Activated CD8-positive, alpha-beta T cell treated with anti-CD3 and anti-CD28 coated beads for 36 hours (primary cell): ENCODE measurements at regions not wholly inside any gene's neighbourhood (a gene's known extent, or its start where the extent isn't known, plus 50 kb on each side); places are given as distances from the start of the nearest gene placed in this dataset.

ENCODE experiments used
- ATAC-seq: fragments of 200-7000 bp; cut with Tn5 transposase; one replicate; pipeline ENCODE4 v1.10.0; 2021; ENCODE audit warnings: mild to moderate bottlenecking, moderate library complexity
- CTCF ChIA-PET: fragments of 350-600 bp; sonication (Branson Sonifier 250); formaldehyde crosslinking; loops from one replicate; lab custom pipeline; 2021; ENCODE audit warnings: antibody characterized with exemption; lab: Charles Lee
- POLR2A ChIA-PET: fragments of 350-600 bp; sonication (Branson Sonifier 250); formaldehyde crosslinking; loops from one replicate; lab custom pipeline; 2021; ENCODE audit warnings: antibody characterized with exemption; lab: Charles Lee
- DNase-seq: peaks from one replicate; pipeline ENCODE4 v3.0.0-alpha.2; 2020
- H3K27ac Mint-ChIP-seq: one replicate; pipeline ENCODE4 v1.8.0; 2021; ENCODE audit warnings: mild to moderate bottlenecking, mixed read lengths
- H3K27me3 Mint-ChIP-seq: one replicate; pipeline ENCODE4 v1.8.0; 2021; ENCODE audit warnings: mixed read lengths
- H3K36me3 Mint-ChIP-seq: one replicate; pipeline ENCODE4 v1.8.0; 2021; ENCODE audit warnings: low read depth, mixed read lengths
- H3K4me1 Mint-ChIP-seq: one replicate; pipeline ENCODE4 v1.8.0; 2021; ENCODE audit warnings: low read depth, mixed read lengths
- H3K4me3 Mint-ChIP-seq: one replicate; pipeline ENCODE4 v1.8.0; 2021; ENCODE audit warnings: mild to moderate bottlenecking, moderate library complexity, mixed read lengths
- H3K9me3 Mint-ChIP-seq: one replicate; pipeline ENCODE4 v1.8.0; 2021; ENCODE audit warnings: mixed read lengths
- intact Hi-C: fragments of 100-400 bp; cut with micrococcal nuclease; formaldehyde crosslinking; loops from one replicate; pipeline ENCODE4 v1.10.0; 2022
- TF ChIP-seq, protein P1 (sequence below): fragments of 200-600 bp; IDR thresholded peaks from one replicate; pipeline ENCODE4 v1.8.0; 2022; ENCODE audit warnings: antibody characterized with exemption, mild to moderate bottlenecking

DNA sequence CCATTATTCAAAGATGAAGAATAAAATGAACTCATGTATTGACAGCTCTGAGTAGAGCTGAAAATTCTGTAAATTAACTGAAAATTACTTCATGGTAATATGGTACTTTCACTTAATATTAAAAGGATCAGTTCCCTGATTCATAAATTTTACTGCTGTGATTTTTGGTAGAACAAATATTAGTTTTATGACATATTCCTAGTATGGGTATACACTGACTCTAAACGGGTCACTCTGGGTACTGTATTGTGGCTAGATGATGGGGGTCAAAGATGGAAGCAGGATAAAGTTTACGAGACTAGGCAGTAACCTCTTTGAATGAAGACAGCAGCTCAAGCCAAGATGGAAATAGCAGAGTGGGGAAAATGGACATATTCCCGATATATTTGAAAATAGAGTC is 135.5 kb downstream of the NUAK1 start:
- ATAC-seq, result no peak

DNA sequence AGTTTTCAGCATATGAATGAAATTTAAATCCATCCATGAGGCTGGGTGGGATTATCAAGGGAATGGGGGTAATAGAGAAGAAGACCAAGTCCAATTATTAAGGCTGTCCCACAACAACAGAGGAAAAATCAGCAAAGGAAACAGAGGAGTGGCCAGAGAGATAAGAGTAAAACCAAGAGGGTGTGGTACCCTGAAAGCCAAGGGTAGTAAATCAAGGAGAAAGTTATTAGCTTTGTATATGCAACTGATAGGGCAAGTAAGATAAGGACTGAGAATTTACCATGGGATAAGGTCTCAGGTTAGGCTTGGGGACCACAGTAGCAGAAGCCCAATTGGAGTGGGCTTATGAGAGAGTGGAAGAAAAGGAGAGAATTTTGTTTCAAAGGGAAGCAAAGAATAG is 134.5 kb downstream of the NUAK1 start:
- Mint-ChIP-seq H3K27ac (no peak overlapping the region), H3K9me3 (no peaks in the 10 kb centered on the region), H3K4me3 (no peak overlapping the region), H3K36me3 (no peaks in the 10 kb centered on the region), H3K27me3 (peaks cover 8% of the 10 kb centered on the region), H3K4me1 (no peaks in the 10 kb centered on the region)
- ChIA-PET POLR2A (no interaction called here), CTCF (no interaction called here)
- intact Hi-C loops, result no loop called here
- no peak for ATAC-seq
- no peak for DNase-seq
- TF ChIP-seq, protein P1, sequence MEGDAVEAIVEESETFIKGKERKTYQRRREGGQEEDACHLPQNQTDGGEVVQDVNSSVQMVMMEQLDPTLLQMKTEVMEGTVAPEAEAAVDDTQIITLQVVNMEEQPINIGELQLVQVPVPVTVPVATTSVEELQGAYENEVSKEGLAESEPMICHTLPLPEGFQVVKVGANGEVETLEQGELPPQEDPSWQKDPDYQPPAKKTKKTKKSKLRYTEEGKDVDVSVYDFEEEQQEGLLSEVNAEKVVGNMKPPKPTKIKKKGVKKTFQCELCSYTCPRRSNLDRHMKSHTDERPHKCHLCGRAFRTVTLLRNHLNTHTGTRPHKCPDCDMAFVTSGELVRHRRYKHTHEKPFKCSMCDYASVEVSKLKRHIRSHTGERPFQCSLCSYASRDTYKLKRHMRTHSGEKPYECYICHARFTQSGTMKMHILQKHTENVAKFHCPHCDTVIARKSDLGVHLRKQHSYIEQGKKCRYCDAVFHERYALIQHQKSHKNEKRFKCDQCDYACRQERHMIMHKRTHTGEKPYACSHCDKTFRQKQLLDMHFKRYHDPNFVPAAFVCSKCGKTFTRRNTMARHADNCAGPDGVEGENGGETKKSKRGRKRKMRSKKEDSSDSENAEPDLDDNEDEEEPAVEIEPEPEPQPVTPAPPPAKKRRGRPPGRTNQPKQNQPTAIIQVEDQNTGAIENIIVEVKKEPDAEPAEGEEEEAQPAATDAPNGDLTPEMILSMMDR, result no peak

More for the DNA sequence above, 135.5 kb downstream of the NUAK1 start:
- CTCF ChIA-PET, result no interaction called here
- no peak for DNase-seq
- Mint-ChIP-seq H3K4me1 (no peaks in the 10 kb centered on the region), H3K27ac (no peak overlapping the region), H3K4me3 (no peak overlapping the region), H3K27me3 (peaks cover 10% of the 10 kb centered on the region), H3K36me3 (no peaks in the 10 kb centered on the region), H3K9me3 (no peaks in the 10 kb centered on the region)
- POLR2A ChIA-PET, result no interaction called here
- intact Hi-C loops, result no loop called here
- TF ChIP-seq, protein P1, result no peak

DNA sequence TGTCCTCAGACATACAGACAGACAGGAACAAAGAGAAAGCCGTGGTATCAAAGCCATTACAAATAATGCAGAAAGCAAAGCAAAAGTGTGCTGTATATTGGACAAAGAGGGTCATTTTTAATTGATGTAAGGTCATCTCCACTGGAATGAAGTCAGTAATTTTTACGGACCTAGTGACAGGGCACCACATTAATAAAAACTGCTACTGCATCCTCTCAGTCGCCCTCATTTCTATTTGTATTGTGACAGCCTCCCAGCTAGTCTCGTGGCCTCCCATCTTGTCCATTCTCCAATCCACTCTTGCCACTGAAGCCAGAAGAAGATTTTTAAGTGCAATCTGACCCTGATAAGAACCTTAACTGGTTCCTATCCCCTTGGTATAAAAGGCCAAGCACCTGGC is 132.4 kb downstream of the NUAK1 start:
- H3K27me3 Mint-ChIP-seq, result peaks cover 2% of the 10 kb centered on the region
- H3K36me3 Mint-ChIP-seq, result no peaks in the 10 kb centered on the region
- H3K4me3 Mint-ChIP-seq, result no peak overlapping the region
- intact Hi-C loops, result no loop called here
- no peak for DNase-seq
- CTCF ChIA-PET, result no interaction called here
- TF ChIP-seq, protein P1, result no peak
- H3K27ac Mint-ChIP-seq, result no peak overlapping the region
- H3K9me3 Mint-ChIP-seq, result no peaks in the 10 kb centered on the region
- POLR2A ChIA-PET, result no interaction called here
- no peak for ATAC-seq
- no peaks in the 10 kb centered on the region for H3K4me1 Mint-ChIP-seq

DNA sequence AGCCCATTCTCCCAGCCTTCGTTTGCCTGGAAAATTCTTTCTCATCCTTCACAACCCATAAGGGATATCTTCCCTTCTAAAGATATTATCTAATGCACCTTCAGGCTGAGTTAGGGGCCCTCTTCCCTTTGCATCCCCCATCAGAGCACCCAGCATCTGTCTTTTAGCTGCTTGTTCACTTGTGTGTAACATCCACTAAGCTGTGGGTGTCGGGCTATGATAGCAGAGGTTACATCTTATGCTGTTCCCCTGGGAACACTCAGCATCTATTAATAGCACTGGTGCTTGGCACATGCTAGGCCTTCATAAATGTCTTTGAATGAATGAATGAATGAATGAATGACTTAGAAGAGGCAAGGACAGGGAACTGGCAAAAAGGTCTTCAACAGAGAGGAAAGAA is 131.8 kb downstream of the NUAK1 start:
- no peaks in the 10 kb centered on the region for H3K4me1 Mint-ChIP-seq
- intact Hi-C loops, result no loop called here
- H3K27me3 Mint-ChIP-seq, result peaks cover 2% of the 10 kb centered on the region
- no peak for ATAC-seq
- ChIA-PET POLR2A (no interaction called here), CTCF (no interaction called here)
- no peak for DNase-seq
- no peak overlapping the region for H3K4me3 Mint-ChIP-seq
- H3K9me3 Mint-ChIP-seq, result no peaks in the 10 kb centered on the region
- no peak overlapping the region for H3K27ac Mint-ChIP-seq
- no peaks in the 10 kb centered on the region for H3K36me3 Mint-ChIP-seq
- TF ChIP-seq, protein P1, result no peak

DNA sequence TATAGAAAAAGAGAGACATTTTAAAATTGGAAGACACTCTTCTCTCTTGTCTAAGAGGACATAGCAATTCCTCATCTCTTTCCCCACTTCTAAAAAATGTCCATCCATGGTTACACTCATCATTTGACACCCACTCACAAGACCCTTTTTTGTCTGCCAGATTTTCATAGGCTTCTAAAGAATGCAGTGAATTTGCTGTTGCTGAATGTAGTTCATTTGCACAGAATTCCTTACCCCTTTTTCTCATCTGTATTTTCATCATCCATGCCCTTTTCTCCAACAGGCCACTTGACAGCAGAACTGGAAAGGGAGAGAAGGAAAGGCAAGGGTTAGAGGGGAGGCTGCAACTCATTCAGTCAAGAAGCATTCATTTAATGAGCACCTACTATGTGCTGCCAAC is 128.0 kb downstream of the NUAK1 start:
- Mint-ChIP-seq H3K27me3 (peaks cover 2% of the 10 kb centered on the region), H3K36me3 (no peaks in the 10 kb centered on the region), H3K27ac (no peak overlapping the region), H3K4me1 (no peaks in the 10 kb centered on the region), H3K9me3 (no peaks in the 10 kb centered on the region), H3K4me3 (no peak overlapping the region)
- ATAC-seq, result no peak
- POLR2A ChIA-PET, result no interaction called here
- DNase-seq, result no peak
- TF ChIP-seq, protein P1, result no peak
- CTCF ChIA-PET, result no interaction called here
- intact Hi-C loops, result no loop called here
